NCI-H1930 (cell line): ENCODE measurements at regions not wholly inside any gene's neighbourhood (a gene's known extent, or its start where the extent isn't known, plus 50 kb on each side); places are given as distances from the start of the nearest gene placed in this dataset.

Experiments
- DNase-seq, 2 experiments: peaks; one replicate each; lab custom pipeline; 2025; lab: John Stamatoyannopoulos, UW

- DNase-seq: no peak
Measured at GRCh38 chrX:39171686-39172085, 370.4 kb downstream of the MID1IP1 start.

DNA sequence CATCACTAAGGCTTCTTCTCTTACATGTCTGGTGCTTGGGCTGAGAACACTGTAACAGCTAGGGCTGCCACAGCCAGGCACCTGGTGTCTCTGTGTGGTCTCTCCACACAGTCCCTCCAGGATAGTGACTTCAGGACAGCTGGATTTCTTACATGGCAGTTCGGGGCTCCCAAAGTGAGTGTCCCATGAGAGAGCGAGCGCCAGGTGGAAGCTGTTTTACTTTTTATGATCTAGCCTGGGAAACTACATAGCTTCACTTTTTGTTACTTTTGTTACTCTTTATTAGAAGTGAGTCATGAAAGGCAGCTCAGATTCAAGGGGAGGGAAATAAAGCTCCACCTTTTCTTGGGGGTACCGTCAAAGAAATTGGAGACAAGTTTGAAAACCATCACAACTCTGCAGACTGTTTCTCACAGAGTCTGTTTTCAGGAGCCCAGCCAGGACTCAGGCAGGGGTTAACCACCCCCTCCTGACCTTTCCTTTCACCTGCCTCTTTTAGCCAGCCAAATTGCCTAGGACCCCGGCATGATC, 373.0 kb downstream of the MID1IP1 start:
- no peak for DNase-seq

DNA sequence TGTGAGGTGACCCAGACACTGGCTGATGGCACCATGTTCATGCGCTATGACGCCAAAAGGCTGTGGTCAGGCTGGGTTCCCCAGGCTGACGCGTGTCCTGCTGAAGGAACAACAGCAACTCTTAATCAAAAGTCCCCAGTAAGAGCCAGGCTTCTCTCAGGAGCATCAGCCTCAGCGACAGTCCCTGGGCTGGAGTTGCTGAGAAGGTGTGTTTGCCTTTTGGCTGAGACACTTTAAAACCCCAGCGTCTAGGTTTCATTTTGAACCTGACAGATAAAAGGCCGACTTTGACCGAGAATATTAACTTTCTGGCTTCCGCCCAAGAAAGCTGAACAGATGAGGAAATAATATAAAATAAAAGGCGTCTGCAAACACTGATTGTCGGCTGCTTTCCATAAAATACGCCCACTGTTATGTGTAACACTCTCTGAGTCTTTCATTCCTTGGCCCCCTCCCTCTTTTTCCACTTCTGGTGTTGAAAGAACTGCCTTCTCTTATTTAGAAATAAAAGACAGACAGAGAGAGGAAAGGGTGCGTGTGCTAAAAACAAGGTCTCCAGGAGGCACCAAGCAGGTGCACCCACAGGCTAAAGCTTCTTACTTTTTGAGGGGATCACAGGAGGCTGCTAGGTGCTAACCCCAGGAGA, 373.6 kb downstream of the MID1IP1 start:
- DNase-seq: no peak

DNA sequence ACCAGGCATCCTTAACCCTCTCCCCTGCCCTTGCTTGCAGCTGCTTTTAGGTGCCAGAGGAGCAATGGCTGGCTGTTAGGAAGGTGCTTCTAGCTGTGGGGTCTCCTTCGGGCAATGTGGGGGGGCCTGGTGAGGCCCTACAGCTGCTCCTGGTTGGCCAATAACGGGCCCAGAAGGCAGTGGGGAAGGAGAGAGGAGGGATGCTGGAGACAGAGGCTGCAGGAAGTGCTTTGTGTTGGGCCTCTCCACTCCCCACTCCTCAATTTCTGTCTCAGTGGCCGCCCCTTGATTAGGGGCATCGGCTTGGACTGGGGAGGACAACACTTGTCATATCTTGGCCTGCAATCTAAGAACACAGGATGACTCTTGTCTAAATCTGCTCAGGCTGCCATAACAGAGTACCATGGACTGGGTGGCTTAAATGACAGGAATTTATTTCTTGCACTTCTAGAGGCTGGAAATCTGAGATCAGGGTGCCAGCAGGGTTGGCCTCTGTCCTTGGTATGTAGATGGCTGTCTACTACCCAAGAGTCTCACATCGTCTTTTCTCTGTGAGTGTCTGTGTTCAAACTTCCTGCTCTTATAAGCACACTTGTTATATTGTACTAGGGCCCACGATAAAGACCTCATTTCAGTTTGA, 374.3 kb downstream of the MID1IP1 start:
- DNase-seq: no peak

GRCh38 chrX:39176105-39176504, 374.8 kb downstream of the MID1IP1 start:
- no peak for DNase-seq

DNA sequence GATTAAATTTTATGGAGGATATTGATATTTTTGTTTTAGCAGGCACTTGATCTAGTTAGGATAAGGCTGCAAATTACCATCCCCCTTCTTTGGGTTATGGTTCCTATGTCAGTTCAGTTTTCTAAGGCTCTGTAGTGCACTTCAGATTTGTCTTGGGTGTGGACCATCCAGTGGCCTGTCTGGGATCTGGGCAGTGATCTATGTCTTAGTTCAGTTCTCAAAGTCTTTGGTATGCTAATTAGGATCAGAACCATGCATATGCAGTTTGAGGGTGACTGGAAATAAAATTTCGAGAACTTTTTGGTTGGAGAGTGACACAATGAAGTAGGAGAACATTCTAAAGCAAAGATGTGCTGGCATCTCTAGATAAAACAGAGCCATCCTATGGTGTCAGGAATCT, 388.2 kb downstream of the MID1IP1 start:
- DNase-seq: no peak

DNA sequence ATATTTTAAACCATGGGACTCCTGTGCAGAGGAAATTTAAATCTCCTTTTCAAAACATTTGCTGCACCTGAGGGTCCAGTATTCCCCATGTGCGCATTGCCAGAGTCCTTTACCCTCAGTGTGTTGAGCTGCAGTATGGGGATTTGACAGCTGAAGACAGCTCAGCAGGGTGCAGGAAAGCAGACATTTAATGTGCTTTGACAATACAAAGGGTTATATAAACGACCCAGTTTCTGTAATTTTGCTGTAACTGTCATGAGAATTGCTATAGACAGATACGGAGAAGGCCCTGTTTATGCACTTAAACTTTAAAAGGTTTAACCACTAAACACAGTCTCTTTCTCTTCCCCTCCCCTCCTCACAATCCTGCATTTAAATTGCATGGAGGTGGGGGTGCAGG, 393.4 kb downstream of the MID1IP1 start:
- no peak for DNase-seq

GRCh38 chrX:39195156-39195555, 393.9 kb downstream of the MID1IP1 start:
- DNase-seq: no peak

GRCh38 chrX:39196192-39197102, 395.2 kb downstream of the MID1IP1 start:
- DNase-seq: no peak

- DNase-seq: no peak
Measured at GRCh38 chrX:39199429-39199828, 398.2 kb downstream of the MID1IP1 start.

DNA sequence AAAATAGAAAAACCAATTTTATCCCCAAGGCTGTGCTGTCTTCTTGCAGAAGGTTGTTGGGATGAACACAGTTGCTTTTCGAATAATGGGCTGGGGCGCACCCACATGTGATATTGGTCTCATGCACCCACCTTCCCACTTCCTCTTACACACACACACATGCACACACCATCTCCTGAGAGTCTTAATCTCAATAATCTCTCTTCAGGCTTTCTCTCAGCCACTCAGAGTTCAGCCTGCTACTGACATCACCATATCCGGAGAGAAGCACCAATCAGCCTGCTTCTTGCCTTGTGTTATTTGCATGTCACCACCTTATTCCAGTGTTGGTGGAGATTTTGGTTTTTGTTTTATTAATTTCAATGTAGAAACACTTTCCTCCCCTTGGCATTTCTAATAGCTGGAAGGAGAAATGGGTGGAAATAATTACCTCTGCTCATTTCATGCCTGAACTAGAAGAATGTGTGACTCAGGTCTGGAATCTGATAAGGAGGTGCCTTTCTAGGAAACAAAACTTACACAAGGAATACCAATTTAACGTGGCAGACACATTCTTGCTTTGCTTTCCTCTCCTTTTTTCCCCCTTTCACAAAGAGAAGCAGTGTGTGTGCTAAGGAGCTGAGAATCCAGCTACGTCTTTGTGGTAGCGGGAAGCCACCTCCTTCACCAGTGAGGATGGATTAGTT, 400.2 kb downstream of the MID1IP1 start:
- DNase-seq: no peak

DNA sequence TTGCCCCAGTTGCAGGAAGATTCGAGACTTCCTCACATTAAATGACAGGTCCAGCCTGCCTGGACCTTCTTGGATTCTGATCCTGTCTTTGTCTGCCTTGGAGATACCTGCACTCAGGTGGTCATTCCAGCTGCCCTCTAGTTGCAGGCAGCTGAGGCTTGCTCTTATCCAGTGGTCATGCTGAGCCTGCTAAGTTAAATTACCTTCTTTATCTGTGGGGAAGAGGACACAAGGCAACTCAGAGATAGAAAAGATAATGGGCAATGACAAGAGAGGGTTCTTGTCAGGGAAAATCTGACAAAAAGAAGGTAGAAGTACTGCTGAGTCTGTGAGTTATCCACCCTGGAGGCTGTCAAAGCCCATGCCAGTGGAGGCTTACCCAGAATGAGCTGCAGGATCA, 401.4 kb downstream of the MID1IP1 start:
- no peak for DNase-seq

DNA sequence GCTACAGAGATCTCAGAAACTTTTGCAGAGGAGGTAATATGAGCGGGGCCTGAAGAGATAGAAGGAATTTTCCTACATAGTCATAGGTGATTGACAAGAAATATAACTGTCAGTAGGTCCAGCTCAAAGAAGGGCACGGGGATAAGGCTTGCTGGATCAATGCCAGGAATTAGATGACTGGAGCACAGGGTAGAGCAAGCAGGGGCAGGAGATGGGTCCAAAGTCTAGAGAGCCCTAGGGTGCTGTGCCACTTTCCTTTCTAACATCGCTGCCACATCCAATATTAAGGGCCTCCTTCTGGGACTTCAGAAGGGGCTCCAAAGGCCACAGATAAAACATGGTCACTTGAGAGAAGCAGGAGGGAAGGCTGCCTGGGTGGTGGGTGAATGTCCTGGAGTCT, 402.2 kb downstream of the MID1IP1 start:
- no peak for DNase-seq

- DNase-seq: no peak
Measured at GRCh38 chrX:39204353-39204752, 403.1 kb downstream of the MID1IP1 start.

DNA sequence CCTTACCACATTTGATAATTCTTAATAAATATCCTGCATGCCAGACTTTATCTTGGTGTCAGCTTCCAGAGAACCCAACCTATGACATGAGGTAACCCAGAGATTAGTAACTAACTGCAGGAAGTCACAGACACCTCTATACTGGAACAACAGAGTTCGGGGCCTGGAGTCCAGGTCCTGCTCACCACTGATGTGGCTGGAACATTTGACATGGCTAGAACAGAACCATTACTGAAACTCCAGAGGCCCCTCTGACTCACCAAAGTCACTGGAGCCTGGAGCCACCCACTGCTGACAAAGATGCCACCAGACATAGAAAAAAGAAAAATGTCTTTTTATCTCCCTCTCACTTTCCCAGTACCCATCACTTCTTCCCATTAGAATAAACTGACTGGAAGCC, 403.7 kb downstream of the MID1IP1 start:
- no peak for DNase-seq

DNA sequence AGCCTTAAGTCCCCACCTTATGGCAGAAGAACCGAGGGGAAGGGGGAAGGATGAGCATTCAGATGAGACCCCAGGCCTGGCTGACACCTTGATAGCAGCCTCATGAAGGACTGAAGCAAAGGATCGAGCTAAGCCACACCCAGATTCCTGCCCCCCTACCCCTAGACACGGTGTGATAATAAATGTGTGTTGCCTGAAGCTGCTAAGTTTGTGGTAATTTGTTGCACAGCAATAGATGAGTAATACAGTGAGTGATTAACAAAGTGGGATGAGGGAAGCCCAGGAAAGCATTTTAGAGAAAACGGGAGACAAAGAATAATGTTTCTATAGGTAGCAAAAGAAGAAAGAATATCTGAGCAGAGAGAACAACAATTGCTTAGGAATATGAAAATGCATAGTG, 404.2 kb downstream of the MID1IP1 start:
- no peak for DNase-seq

DNA sequence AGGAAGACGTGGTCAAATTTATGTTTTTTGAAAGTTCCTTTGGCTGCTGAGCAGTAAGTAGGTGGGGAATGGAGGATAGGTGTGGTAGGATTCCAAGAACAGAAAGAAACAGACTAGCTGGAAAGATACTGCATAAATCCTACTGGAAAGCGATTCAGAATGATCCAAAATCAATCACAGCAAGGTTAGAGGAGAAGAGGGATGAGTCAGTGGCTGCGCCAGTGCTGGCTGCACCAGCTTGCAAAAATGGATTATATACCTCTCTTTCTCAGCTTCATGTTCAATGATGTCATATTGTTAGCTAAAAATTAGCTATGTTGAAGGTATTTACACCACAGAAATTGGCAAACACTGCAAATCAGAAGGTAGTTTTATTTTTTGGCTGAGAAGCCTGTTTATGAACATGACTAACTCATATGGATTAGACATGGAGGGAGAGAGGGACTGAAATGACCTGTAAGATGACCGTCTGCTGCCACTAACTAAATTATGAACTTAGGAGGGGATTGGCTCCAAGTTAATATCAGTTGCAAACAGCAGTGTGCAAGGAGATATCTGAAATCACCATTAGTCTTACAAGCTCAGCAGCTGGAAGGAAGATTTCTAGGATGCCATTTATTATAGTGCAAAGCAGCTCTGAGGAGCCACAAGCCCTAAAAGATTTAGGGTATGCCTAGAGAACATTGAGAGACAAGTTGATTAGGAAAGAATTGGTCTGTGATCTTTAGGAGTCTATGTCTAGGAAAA, 405.3 kb downstream of the MID1IP1 start:
- DNase-seq: no peak

- no peak for DNase-seq
Measured at GRCh38 chrX:39211501-39211900, 410.2 kb downstream of the MID1IP1 start.

- DNase-seq: no peak
Measured at GRCh38 chrX:39212456-39212855, 411.2 kb downstream of the MID1IP1 start.

DNA sequence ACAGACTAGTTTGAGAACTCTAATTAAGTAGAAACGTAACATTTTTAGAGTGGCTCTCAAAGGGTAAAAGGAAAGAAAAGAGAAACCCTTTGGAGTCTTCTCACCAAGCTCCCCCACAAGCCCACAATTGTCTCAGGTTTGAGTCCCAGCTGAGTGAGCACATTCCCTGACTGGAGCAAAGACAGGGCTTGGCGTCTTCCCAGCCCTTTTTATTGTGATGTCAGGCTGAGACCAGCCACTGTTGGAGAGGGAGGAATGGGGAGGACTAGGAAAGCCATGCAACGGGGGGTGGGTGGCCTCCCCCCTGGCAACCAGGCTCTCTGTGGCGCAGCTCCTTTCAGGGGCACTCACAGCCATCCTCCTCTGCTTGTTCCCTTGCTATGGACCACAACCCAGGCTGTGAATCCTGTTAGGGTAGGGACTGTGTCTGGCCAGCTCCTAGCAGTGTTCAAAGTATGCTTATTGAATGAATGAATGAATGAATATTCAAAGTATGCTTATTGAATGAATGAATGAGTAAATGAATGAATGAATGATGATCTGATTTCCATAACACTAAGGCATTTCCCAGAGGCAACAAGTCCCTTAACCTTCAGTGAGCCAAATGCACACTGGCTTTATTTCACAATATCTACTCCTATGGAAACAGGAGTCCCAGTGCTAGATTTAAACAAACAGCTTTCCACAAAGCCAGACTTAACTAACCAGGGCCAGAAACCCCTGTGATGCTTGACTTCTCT, 413.3 kb downstream of the MID1IP1 start:
- DNase-seq: no peak

DNA sequence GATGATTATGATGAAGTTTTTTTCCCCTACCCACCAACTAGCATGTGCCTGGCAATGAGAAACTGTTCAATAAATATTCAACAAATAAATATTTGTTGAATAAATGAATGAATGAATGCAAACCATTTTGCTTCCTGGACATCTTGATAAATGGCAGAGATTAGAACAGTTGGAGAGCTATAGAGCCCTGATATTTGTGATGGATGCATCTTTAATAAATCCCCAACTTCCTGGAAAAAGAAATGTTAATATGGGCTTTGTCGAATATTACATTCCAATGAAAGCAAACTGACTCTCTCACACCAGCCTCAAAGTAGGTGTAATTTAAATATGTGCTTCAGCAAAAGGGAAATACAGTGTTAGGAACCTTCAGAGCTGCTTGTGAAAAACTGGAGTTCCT, 419.7 kb downstream of the MID1IP1 start:
- DNase-seq: no peak
